HEK293T (cell line): ENCODE measurements at regions not wholly inside any gene's neighbourhood (a gene's known extent, or its start where the extent isn't known, plus 50 kb on each side); places are given as distances from the start of the nearest gene placed in this dataset.

Source experiments
- BHLHE40 ChIP-seq: fragments of 450-650 bp; IDR thresholded peaks from 2 replicates; pipeline ENCODE4 v1.6.1; 2016; ENCODE audit warnings: mild to moderate bottlenecking, moderate library complexity, borderline replicate concordance
- FOXM1 ChIP-seq: fragments of 450-650 bp; IDR thresholded peaks from 2 replicates; pipeline ENCODE4 v1.6.1; 2017; ENCODE audit warnings: mild to moderate bottlenecking, borderline replicate concordance

DNA sequence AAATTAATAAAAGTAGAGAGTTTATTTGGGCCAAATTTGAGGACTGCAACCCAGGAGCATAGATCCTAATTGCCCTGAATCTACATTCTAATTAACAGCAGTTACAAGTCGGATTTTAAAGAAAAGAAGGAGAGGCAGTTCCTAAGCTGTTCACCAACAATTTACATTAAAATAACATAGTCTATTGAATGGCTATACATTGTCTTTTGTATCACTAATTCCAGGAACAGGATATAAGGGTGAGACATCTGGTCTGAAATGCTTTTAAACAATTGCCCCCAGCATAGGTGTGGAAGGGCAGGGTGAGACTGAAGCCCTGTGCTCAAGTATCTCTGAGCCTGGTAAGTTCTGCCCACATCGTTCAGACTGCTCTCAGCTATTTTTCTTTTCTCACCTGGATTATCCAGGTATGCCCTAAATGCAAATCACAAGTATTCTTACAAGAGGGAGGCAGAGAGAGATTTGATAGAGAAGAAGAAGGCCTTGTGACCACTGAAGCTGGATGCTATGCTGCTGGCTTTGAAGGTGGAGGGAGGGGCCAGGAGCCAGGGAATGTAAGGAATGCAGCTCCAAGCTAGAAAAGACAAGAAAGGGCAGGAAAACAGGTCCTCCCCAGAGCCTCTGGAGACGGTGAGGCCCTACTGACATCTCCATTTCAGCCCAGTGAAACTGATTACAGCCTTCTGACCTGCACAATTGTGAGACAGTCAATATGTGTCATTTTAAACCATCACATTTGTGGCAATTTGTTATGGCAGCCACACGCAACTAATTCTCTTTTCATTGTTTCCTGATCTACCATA is 189.4 kb upstream of the ARL4C start:
- TF ChIP-seq FOXM1, result no peak
- TF ChIP-seq BHLHE40, result no peak
